ENCODE measurements at regions not wholly inside any gene's neighbourhood (a gene's known extent, or its start where the extent isn't known, plus 50 kb on each side); places are given as distances from the start of the nearest gene placed in this dataset.

GRCh38 chr4:148575577-148575976 lies 133.4 kb upstream of the NR3C2 start:
- Histone ChIP-seq H3K4me2 (ENCODE audit: insufficient read depth, low read length) (no peak overlapping the region), H3K4me3 (ENCODE audit: low read depth in 1 of 2, low read length in 2 of 2) (no peak overlapping the region), H3K27ac (ENCODE audit: low read length) (no peak overlapping the region), H3K9ac (ENCODE audit: low read depth, low read length) (no peak overlapping the region), H3K4me1 (ENCODE audit: insufficient read depth, low read length) (no peaks in the 10 kb centered on the region), H3K36me3 (ENCODE audit: insufficient read depth, low read length) (no peaks in the 10 kb centered on the region), H3K9me3 (ENCODE audit: insufficient read depth, low read length, severe bottlenecking) (no peaks in the 10 kb centered on the region), H3K79me2 (ENCODE audit: insufficient read depth, low read length) (no peaks in the 10 kb centered on the region), H3K27me3 (ENCODE audit: insufficient read depth, low read length, poor library complexity) (no peaks in the 10 kb centered on the region), H4K20me1 (ENCODE audit: insufficient read depth, low read length) (no peaks in the 10 kb centered on the region), H2AFZ (ENCODE audit: low read depth, low read length) (no peak overlapping the region)
- DNase-seq (no peak), ATAC-seq (ENCODE audit: insufficient read depth, low read depth) (no peak)
- no peak for TF ChIP-seq EZH2 (IDR thresholded peaks at IDR 0.05; ENCODE audit: borderline replicate concordance, low read depth, low read length, severe bottlenecking)
- TF ChIP-seq CTCF (IDR thresholded peaks at IDR 0.05; ENCODE audit: borderline replicate concordance, extremely low read depth, low read length, poor library complexity, severe bottlenecking): no peak

DNA sequence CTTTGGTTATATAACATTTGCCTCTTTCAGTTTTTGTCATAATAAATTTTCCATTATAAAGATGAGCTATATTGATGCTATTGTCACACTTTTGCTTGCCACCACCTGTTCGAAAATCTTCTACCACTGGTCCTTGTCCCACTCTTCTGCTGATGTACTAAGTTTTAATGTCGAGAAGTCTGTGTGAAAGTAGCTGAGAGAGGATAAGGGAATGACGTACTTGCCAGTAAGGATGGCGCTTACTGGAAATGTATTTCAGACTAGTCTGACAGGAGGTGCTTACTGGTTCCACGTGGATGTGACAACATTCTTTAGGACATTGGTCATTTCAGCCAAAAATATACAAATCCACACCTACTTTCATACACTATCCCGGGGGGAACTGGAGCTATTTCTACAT lies 132.7 kb upstream of the NR3C2 start:
- Histone ChIP-seq H3K4me1 (ENCODE audit: insufficient read depth, low read length) (no peaks in the 10 kb centered on the region), H3K9me3 (ENCODE audit: insufficient read depth, low read length, severe bottlenecking) (peaks cover 3% of the 10 kb centered on the region), H3K79me2 (ENCODE audit: insufficient read depth, low read length) (no peaks in the 10 kb centered on the region), H4K20me1 (ENCODE audit: insufficient read depth, low read length) (no peaks in the 10 kb centered on the region), H3K27me3 (ENCODE audit: insufficient read depth, low read length, poor library complexity) (no peaks in the 10 kb centered on the region), H3K4me2 (ENCODE audit: insufficient read depth, low read length) (no peak overlapping the region), H3K4me3 (ENCODE audit: low read depth in 1 of 2, low read length in 2 of 2) (no peak overlapping the region), H2AFZ (ENCODE audit: low read depth, low read length) (no peak overlapping the region), H3K9ac (ENCODE audit: low read depth, low read length) (no peak overlapping the region), H3K27ac (ENCODE audit: low read length) (no peak overlapping the region), H3K36me3 (ENCODE audit: insufficient read depth, low read length) (no peaks in the 10 kb centered on the region)
- TF ChIP-seq EZH2 (IDR thresholded peaks at IDR 0.05; ENCODE audit: borderline replicate concordance, low read depth, low read length, severe bottlenecking): no peak
- no peak for TF ChIP-seq CTCF (IDR thresholded peaks at IDR 0.05; ENCODE audit: borderline replicate concordance, extremely low read depth, low read length, poor library complexity, severe bottlenecking)
- DNase-seq (no peak), ATAC-seq (ENCODE audit: insufficient read depth, low read depth) (no peak)

GRCh38 chr4:148574502-148574901 lies 132.3 kb upstream of the NR3C2 start:
- no peak overlapping the region for H3K27ac ChIP-seq (ENCODE audit: low read length)
- DNase-seq: no peak
- H3K9ac ChIP-seq (ENCODE audit: low read depth, low read length): no peak overlapping the region
- no peak overlapping the region for H2AFZ ChIP-seq (ENCODE audit: low read depth, low read length)
- no peak overlapping the region for H3K4me3 ChIP-seq (ENCODE audit: low read depth in 1 of 2, low read length in 2 of 2)
- H3K4me2 ChIP-seq (ENCODE audit: insufficient read depth, low read length): no peak overlapping the region
- no peaks in the 10 kb centered on the region for H3K79me2 ChIP-seq (ENCODE audit: insufficient read depth, low read length)
- peaks cover 4% of the 10 kb centered on the region for H3K9me3 ChIP-seq (ENCODE audit: insufficient read depth, low read length, severe bottlenecking)
- no peaks in the 10 kb centered on the region for H4K20me1 ChIP-seq (ENCODE audit: insufficient read depth, low read length)
- H3K36me3 ChIP-seq (ENCODE audit: insufficient read depth, low read length): no peaks in the 10 kb centered on the region
- TF ChIP-seq EZH2 (IDR thresholded peaks at IDR 0.05; ENCODE audit: borderline replicate concordance, low read depth, low read length, severe bottlenecking) (no peak), CTCF (IDR thresholded peaks at IDR 0.05; ENCODE audit: borderline replicate concordance, extremely low read depth, low read length, poor library complexity, severe bottlenecking) (no peak)
- H3K4me1 ChIP-seq (ENCODE audit: insufficient read depth, low read length): no peaks in the 10 kb centered on the region
- H3K27me3 ChIP-seq (ENCODE audit: insufficient read depth, low read length, poor library complexity): no peaks in the 10 kb centered on the region
- no peak for ATAC-seq (ENCODE audit: insufficient read depth, low read depth)

GRCh38 chr4:148574066-148574465 lies 131.9 kb upstream of the NR3C2 start:
- TF ChIP-seq CTCF (IDR thresholded peaks at IDR 0.05; ENCODE audit: borderline replicate concordance, extremely low read depth, low read length, poor library complexity, severe bottlenecking): no peak
- Histone ChIP-seq H2AFZ (ENCODE audit: low read depth, low read length) (no peak overlapping the region), H3K79me2 (ENCODE audit: insufficient read depth, low read length) (no peaks in the 10 kb centered on the region)

More at GRCh38 chr4:148574066-148574465, 131.9 kb upstream of the NR3C2 start:
- DNase-seq: no peak
- Histone ChIP-seq H3K4me2 (ENCODE audit: insufficient read depth, low read length) (no peak overlapping the region), H3K9ac (ENCODE audit: low read depth, low read length) (no peak overlapping the region), H3K27ac (ENCODE audit: low read length) (no peak overlapping the region), H3K4me1 (ENCODE audit: insufficient read depth, low read length) (no peaks in the 10 kb centered on the region), H3K27me3 (ENCODE audit: insufficient read depth, low read length, poor library complexity) (no peaks in the 10 kb centered on the region), H3K4me3 (ENCODE audit: low read depth in 1 of 2, low read length in 2 of 2) (no peak overlapping the region), H3K36me3 (ENCODE audit: insufficient read depth, low read length) (no peaks in the 10 kb centered on the region), H4K20me1 (ENCODE audit: insufficient read depth, low read length) (no peaks in the 10 kb centered on the region), H3K9me3 (ENCODE audit: insufficient read depth, low read length, severe bottlenecking) (peaks cover 4% of the 10 kb centered on the region)
- no peak for ATAC-seq (ENCODE audit: insufficient read depth, low read depth)
